ENCODE measurements at regions not wholly inside any gene's neighbourhood (a gene's known extent, or its start where the extent isn't known, plus 50 kb on each side); places are given as distances from the start of the nearest gene placed in this dataset.

DNA sequence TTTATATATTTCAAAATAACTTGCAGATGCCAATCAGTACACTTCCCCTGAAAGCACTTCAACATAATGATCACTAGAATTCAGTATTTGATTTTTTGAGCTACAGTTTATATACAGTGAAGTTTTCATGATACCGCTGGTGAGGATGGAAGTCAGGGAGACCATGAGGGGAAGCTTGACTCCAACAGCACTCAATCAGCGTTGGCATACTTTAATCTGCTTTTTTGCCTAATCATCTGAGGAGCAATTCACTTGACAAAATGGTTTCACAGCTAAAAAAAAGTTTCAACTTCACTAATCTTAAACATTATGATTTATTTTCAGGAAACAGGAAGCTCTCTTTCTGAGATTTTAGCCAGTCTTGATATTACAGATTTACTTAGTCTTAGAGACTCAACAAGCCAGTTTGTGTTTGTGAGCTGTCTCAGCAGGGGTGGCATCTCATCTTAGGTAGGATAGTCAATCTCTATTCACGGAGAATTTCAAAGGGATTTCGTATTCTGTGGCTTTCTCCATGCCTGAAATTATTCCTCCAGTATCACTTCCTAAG is 111.4 kb upstream of the ARRDC3 start:
- ATAC-seq (0 out of 2 replicates have a peak, but pooled peaks have one; percentile 37), DNase-seq (ENCODE audit: low spot score) (no peak)
- Mint-ChIP-seq H3K36me3 (no peaks in the 10 kb centered on the region), H3K27me3 (ENCODE audit: low read depth) (no peaks in the 10 kb centered on the region), H3K27ac (no peak overlapping the region), H3K9me3 (no peaks in the 10 kb centered on the region), H3K4me1 (peaks cover 13% of the 10 kb centered on the region), H3K4me3 (no peak overlapping the region)
- ChIA-PET POLR2A (no interaction called here), CTCF (interaction anchor here (1.3 kb wide), 1 partner anchor 147 kb away, joined by 5 read pairs; no protein-coding TSS in a partner anchor)
- TF ChIP-seq ZNF219 (CRISPR knock-in tag; IDR thresholded peaks at IDR 0.05; ENCODE audit: borderline replicate concordance) = no peak
- TF ChIP-seq NR1H2 (CRISPR knock-in tag; IDR thresholded peaks at IDR 0.05) = no peak
- no peak for TF ChIP-seq ZNF121 (CRISPR knock-in tag; IDR thresholded peaks at IDR 0.05)
- no peak for TF ChIP-seq ZNF396 (CRISPR knock-in tag; IDR thresholded peaks at IDR 0.05; ENCODE audit: borderline replicate concordance)
- TF ChIP-seq SOX15 (CRISPR knock-in tag; IDR thresholded peaks at IDR 0.05) = no peak
- TF ChIP-seq NFYB (CRISPR knock-in tag; conservative IDR thresholded peaks at IDR 0.05; ENCODE audit: low read depth) = no peak
- TF ChIP-seq, protein P1, sequence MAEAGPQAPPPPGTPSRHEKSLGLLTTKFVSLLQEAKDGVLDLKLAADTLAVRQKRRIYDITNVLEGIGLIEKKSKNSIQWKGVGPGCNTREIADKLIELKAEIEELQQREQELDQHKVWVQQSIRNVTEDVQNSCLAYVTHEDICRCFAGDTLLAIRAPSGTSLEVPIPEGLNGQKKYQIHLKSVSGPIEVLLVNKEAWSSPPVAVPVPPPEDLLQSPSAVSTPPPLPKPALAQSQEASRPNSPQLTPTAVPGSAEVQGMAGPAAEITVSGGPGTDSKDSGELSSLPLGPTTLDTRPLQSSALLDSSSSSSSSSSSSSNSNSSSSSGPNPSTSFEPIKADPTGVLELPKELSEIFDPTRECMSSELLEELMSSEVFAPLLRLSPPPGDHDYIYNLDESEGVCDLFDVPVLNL (CRISPR knock-in tag; IDR thresholded peaks at IDR 0.05; ENCODE audit: borderline replicate concordance, low read depth) = no peak
- no peak for TF ChIP-seq FOXK1 (CRISPR knock-in tag; IDR thresholded peaks at IDR 0.05)
- TF ChIP-seq FOXP1 (CRISPR knock-in tag; IDR thresholded peaks at IDR 0.05; ENCODE audit: borderline replicate concordance) = no peak
- TF ChIP-seq, protein P2, sequence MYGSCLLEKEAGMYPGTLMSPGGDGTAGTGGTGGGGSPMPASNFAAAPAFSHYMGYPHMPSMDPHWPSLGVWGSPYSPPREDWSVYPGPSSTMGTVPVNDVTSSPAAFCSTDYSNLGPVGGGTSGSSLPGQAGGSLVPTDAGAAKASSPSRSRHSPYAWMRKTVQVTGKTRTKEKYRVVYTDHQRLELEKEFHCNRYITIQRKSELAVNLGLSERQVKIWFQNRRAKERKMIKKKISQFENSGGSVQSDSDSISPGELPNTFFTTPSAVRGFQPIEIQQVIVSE (CRISPR knock-in tag; IDR thresholded peaks at IDR 0.05; ENCODE audit: borderline replicate concordance) = no peak
- TF ChIP-seq, protein P3, sequence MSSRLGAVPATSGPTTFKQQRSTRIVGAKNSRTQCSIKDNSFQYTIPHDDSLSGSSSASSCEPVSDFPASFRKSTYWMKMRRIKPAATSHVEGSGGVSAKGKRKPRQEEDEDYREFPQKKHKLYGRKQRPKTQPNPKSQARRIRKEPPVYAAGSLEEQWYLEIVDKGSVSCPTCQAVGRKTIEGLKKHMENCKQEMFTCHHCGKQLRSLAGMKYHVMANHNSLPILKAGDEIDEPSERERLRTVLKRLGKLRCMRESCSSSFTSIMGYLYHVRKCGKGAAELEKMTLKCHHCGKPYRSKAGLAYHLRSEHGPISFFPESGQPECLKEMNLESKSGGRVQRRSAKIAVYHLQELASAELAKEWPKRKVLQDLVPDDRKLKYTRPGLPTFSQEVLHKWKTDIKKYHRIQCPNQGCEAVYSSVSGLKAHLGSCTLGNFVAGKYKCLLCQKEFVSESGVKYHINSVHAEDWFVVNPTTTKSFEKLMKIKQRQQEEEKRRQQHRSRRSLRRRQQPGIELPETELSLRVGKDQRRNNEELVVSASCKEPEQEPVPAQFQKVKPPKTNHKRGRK (CRISPR knock-in tag; IDR thresholded peaks at IDR 0.05; ENCODE audit: borderline replicate concordance) = no peak
- TF ChIP-seq MYBL2 (CRISPR knock-in tag; IDR thresholded peaks at IDR 0.05) = no peak
- no peak for TF ChIP-seq EMX1 (CRISPR knock-in tag; IDR thresholded peaks at IDR 0.05)
- TF ChIP-seq, protein P4, sequence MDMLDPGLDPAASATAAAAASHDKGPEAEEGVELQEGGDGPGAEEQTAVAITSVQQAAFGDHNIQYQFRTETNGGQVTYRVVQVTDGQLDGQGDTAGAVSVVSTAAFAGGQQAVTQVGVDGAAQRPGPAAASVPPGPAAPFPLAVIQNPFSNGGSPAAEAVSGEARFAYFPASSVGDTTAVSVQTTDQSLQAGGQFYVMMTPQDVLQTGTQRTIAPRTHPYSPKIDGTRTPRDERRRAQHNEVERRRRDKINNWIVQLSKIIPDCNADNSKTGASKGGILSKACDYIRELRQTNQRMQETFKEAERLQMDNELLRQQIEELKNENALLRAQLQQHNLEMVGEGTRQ (CRISPR knock-in tag; IDR thresholded peaks at IDR 0.05) = no peak
- TF ChIP-seq, protein P5, sequence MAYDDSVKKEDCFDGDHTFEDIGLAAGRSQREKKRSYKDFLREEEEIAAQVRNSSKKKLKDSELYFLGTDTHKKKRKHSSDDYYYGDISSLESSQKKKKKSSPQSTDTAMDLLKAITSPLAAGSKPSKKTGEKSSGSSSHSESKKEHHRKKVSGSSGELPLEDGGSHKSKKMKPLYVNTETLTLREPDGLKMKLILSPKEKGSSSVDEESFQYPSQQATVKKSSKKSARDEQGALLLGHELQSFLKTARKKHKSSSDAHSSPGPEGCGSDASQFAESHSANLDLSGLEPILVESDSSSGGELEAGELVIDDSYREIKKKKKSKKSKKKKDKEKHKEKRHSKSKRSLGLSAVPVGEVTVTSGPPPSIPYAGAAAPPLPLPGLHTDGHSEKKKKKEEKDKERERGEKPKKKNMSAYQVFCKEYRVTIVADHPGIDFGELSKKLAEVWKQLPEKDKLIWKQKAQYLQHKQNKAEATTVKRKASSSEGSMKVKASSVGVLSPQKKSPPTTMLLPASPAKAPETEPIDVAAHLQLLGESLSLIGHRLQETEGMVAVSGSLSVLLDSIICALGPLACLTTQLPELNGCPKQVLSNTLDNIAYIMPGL (CRISPR knock-in tag; IDR thresholded peaks at IDR 0.05) = no peak
- TF ChIP-seq, protein P6, sequence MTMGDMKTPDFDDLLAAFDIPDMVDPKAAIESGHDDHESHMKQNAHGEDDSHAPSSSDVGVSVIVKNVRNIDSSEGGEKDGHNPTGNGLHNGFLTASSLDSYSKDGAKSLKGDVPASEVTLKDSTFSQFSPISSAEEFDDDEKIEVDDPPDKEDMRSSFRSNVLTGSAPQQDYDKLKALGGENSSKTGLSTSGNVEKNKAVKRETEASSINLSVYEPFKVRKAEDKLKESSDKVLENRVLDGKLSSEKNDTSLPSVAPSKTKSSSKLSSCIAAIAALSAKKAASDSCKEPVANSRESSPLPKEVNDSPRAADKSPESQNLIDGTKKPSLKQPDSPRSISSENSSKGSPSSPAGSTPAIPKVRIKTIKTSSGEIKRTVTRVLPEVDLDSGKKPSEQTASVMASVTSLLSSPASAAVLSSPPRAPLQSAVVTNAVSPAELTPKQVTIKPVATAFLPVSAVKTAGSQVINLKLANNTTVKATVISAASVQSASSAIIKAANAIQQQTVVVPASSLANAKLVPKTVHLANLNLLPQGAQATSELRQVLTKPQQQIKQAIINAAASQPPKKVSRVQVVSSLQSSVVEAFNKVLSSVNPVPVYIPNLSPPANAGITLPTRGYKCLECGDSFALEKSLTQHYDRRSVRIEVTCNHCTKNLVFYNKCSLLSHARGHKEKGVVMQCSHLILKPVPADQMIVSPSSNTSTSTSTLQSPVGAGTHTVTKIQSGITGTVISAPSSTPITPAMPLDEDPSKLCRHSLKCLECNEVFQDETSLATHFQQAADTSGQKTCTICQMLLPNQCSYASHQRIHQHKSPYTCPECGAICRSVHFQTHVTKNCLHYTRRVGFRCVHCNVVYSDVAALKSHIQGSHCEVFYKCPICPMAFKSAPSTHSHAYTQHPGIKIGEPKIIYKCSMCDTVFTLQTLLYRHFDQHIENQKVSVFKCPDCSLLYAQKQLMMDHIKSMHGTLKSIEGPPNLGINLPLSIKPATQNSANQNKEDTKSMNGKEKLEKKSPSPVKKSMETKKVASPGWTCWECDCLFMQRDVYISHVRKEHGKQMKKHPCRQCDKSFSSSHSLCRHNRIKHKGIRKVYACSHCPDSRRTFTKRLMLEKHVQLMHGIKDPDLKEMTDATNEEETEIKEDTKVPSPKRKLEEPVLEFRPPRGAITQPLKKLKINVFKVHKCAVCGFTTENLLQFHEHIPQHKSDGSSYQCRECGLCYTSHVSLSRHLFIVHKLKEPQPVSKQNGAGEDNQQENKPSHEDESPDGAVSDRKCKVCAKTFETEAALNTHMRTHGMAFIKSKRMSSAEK (CRISPR knock-in tag; IDR thresholded peaks at IDR 0.05; ENCODE audit: borderline replicate concordance) = no peak
- TF ChIP-seq, protein P7, sequence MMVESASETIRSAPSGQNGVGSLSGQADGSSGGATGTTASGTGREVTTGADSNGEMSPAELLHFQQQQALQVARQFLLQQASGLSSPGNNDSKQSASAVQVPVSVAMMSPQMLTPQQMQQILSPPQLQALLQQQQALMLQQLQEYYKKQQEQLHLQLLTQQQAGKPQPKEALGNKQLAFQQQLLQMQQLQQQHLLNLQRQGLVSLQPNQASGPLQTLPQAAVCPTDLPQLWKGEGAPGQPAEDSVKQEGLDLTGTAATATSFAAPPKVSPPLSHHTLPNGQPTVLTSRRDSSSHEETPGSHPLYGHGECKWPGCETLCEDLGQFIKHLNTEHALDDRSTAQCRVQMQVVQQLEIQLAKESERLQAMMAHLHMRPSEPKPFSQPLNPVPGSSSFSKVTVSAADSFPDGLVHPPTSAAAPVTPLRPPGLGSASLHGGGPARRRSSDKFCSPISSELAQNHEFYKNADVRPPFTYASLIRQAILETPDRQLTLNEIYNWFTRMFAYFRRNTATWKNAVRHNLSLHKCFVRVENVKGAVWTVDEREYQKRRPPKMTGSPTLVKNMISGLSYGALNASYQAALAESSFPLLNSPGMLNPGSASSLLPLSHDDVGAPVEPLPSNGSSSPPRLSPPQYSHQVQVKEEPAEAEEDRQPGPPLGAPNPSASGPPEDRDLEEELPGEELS (CRISPR knock-in tag; IDR thresholded peaks at IDR 0.05) = no peak
- TF ChIP-seq, protein P8, sequence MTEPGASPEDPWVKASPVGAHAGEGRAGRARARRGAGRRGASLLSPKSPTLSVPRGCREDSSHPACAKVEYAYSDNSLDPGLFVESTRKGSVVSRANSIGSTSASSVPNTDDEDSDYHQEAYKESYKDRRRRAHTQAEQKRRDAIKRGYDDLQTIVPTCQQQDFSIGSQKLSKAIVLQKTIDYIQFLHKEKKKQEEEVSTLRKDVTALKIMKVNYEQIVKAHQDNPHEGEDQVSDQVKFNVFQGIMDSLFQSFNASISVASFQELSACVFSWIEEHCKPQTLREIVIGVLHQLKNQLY (CRISPR knock-in tag; IDR thresholded peaks at IDR 0.05) = no peak
